OCI-LY7 (cell line): ENCODE measurements at regions not wholly inside any gene's neighbourhood (a gene's known extent, or its start where the extent isn't known, plus 50 kb on each side); places are given as distances from the start of the nearest gene placed in this dataset.

Source experiments
- EZH2phosphoT487 ChIP-seq: fragments of 200-600 bp; sonication (generic); IDR thresholded peaks from 2 replicates; pipeline ENCODE4 v1.6.1; 2018; ENCODE audit warnings: low read depth, borderline replicate concordance, mild to moderate bottlenecking, mixed run types, antibody characterized with exemption, low read length, moderate library complexity, mixed read lengths
- TF ChIP-seq, protein P1 (sequence below): fragments of 200-600 bp; sonication (generic); conservative IDR thresholded peaks from 2 replicates; pipeline ENCODE4 v1.5.1; 2014; ENCODE audit warnings: mild to moderate bottlenecking, antibody characterized with exemption, low read length, moderate library complexity, mixed read lengths

DNA sequence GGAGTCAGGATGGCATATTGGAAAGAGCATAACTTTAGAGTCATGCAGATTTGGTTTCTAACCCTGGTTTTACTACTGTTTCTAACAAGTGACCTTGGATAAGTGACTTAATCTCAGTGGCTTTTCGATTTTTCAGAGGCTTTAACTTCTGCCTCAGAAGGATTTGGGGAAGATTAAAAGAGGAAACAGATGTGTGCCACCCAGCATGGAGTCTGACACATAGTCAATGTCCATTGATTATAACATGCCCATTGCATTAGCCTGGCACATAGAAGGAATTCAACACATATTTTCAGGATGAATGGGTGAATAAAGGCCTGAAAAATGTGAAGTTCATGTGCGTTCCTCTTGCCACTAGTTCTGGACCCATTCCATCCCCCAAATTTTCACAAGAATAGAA is 438.2 kb downstream of the EPHA4 start:
- TF ChIP-seq, protein P1, sequence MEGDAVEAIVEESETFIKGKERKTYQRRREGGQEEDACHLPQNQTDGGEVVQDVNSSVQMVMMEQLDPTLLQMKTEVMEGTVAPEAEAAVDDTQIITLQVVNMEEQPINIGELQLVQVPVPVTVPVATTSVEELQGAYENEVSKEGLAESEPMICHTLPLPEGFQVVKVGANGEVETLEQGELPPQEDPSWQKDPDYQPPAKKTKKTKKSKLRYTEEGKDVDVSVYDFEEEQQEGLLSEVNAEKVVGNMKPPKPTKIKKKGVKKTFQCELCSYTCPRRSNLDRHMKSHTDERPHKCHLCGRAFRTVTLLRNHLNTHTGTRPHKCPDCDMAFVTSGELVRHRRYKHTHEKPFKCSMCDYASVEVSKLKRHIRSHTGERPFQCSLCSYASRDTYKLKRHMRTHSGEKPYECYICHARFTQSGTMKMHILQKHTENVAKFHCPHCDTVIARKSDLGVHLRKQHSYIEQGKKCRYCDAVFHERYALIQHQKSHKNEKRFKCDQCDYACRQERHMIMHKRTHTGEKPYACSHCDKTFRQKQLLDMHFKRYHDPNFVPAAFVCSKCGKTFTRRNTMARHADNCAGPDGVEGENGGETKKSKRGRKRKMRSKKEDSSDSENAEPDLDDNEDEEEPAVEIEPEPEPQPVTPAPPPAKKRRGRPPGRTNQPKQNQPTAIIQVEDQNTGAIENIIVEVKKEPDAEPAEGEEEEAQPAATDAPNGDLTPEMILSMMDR, result no peak
- TF ChIP-seq EZH2phosphoT487, result no peak
